Esophagus (tissue), 2 donors: ENCODE measurements at regions not wholly inside any gene's neighbourhood (a gene's known extent, or its start where the extent isn't known, plus 50 kb on each side); places are given as distances from the start of the nearest gene placed in this dataset.

Experiments
- H3K27ac ChIP-seq, 2 donors: one replicate each; pipeline ENCODE4 v1.5.1; 2013; ENCODE audit warnings: low read depth in 2 of 2, mild to moderate bottlenecking in 2 of 2, inconsistent platforms in 1 of 2, low read length in 1 of 2, moderate library complexity in 1 of 2
- H3K27me3 ChIP-seq, 2 donors: one replicate each; pipeline ENCODE4 v1.6.1; 2013; ENCODE audit warnings: low read length in 2 of 2, control low read depth in 1 of 2, mild to moderate bottlenecking in 1 of 2; ENCODE audit not compliant: insufficient read depth in 2 of 2, control insufficient read depth in 1 of 2
- H3K36me3 ChIP-seq, 2 donors: one replicate each; pipeline ENCODE4 v1.6.1; 2013; ENCODE audit warnings: low read length in 1 of 2; ENCODE audit not compliant: control insufficient read depth in 2 of 2, insufficient read depth in 2 of 2
- H3K4me1 ChIP-seq, 2 donors: one replicate each; pipeline ENCODE4 v1.6.1; 2013; ENCODE audit warnings: low read length in 1 of 2; ENCODE audit not compliant: control insufficient read depth in 2 of 2, insufficient read depth in 2 of 2
- H3K4me3 ChIP-seq, 2 donors: one replicate each; pipeline ENCODE4 v1.5.1; 2013; ENCODE audit warnings: low read length in 2 of 2, mild to moderate bottlenecking in 2 of 2, low read depth in 1 of 2, moderate library complexity in 1 of 2
- H3K9me3 ChIP-seq, 2 donors: one replicate each; pipeline ENCODE4 v1.6.1; 2013; ENCODE audit warnings: mild to moderate bottlenecking in 2 of 2, low read depth in 1 of 2, low read length in 1 of 2, moderate library complexity in 1 of 2; ENCODE audit not compliant: control insufficient read depth in 2 of 2, insufficient read depth in 1 of 2
- WGBS, 2 donors: extraction: QIAGEN DNeasy Blood & Tissue Kit; methylation state at CpG; one replicate each; pipeline ENCODE4 v1.1.7; 2013; 5-methylcytosine and 5-hydroxymethylcytosine counted together
- donor health status: healthy with polysubstance abuse.
- donor health status: Bipolar disorder and iron deficiency.

DNA sequence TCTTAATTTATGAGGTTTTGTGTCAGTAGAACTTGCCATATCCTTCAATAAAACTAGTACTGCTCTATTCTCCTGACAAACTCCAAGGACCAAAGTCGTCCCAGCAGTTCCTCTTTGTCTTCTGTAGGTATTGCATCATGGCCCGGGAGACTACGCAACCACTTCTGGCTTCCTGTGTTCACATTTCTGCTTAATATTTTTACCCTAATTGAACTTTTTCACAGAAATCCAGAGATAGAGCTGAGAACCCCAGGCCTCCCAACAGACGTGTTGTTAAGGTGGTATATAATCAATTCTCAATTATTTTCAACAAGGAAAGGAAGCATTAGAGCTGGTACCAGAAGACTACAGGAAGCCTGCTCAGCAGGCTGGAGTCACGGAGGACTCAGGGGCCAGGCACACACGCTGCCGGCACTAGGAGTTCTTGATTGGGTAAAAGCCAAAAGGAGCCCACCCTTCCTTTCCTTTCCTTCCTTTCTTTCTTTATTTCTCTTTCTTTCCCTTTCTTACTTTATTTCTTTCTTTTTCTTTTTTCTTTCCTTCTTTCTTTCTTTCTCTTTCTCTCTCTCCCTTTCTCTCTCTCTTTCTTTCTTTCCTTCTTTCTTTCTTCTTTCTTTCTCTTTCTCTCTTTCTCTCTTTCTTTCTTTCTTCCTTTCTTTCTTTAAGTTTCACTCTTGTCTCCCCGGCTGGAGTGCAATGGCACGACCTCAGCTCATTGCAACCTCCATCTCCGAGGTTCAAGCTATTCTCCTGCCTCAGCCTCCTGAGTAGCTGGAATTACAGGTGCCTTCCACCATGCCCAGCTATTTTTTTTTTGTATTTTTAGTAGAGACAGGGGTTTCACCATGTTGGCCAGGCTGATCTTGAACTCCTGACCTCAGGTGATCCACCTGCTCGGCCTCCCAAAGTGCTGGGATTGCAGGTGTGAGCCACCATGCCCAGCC lies 173.7 kb downstream of the ZBTB18 start:
- no peaks in the 10 kb centered on the region for H3K36me3 ChIP-seq
- 85 to 86% methylated on average over 11 of the region's 11 CpGs for WGBS, 2 donors
- H3K27me3 ChIP-seq = no peaks in the 10 kb centered on the region
- no peak overlapping the region for H3K27ac ChIP-seq
- no peaks in the 10 kb centered on the region for H3K9me3 ChIP-seq
- H3K4me3 ChIP-seq = no peak overlapping the region
- no peaks in the 10 kb centered on the region for H3K4me1 ChIP-seq

DNA sequence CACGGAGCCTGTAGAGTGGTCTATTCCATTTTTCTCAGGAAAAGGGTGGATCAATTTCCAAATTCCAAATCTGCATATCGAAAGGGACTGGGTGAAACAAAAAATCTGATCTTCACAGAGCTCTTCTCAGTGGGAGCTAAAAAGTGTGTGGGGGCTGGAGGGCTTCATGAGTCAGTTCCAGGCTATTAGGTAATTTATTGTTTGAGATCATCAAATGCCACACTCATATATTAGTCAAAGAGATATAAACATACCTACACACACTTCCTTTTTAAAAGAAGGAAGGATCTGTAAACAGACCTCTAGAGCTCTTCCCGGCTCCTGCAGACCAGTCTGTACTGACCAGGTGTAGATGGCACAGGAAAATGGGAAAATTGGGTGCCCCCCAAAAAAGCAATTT lies 175.4 kb downstream of the ZBTB18 start:
- no peak overlapping the region for H3K4me3 ChIP-seq
- H3K4me1 ChIP-seq = peaks cover 4 to 7% of the 10 kb centered on the region in 2 donors
- no peaks in the 10 kb centered on the region for H3K27me3 ChIP-seq
- no peak overlapping the region for H3K27ac ChIP-seq
- 82 to 85% methylated on average over 3 of the region's 3 CpGs for WGBS, 2 donors
- no peaks in the 10 kb centered on the region for H3K9me3 ChIP-seq
- no peaks in the 10 kb centered on the region for H3K36me3 ChIP-seq

DNA sequence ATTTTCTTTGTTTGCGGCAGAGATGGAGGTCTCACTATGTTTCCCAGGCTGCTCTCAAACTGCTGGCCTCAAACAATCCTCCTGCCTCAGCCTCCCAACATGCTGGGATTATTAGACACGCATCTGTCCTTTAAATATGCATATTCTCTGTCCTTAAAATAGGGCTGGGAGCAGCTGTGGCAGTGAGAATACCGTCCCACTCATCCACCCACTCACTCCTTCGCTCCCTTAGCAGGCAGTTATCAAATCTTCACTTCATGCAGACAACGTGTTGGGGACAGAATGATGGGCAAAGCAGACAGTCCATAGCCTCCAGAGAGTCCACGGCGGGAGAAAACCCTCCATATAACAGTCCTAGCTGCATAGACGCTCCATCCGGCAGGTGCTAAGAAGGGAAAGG lies 179.4 kb downstream of the ZBTB18 start:
- Histone ChIP-seq H3K27ac (no peak overlapping the region), H3K9me3 (no peaks in the 10 kb centered on the region), H3K4me3 (no peak overlapping the region), H3K36me3 (no peaks in the 10 kb centered on the region), H3K4me1 (peaks cover 6 to 9% of the 10 kb centered on the region in 2 donors), H3K27me3 (no peaks in the 10 kb centered on the region)
- WGBS, 2 donors = 90 to 93% methylated on average over 9 of the region's 9 CpGs

DNA sequence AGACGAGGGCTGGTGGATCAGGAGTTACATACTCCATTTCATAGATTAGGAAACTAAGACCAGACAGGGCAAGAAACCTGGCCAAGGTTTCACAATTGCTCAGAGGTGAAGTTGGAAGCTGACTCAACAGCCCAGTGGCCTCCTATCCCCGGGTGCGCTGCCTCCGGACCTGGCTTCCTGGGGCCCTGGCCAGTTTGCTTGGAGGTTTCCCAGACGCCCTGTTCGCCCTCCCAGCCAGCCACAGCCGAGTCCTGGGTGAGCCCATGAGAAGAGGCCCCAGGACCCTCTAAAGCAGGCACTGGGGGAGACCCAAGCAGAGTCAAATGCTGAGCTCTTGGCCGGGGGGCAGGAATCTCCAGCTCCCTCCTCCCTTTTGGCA lies 180.1 kb downstream of the ZBTB18 start:
- 38% methylated on average over 8 of the region's 8 CpGs for WGBS, 2 donors
- Histone ChIP-seq H3K27ac (no peak overlapping the region), H3K36me3 (no peaks in the 10 kb centered on the region), H3K4me1 (peaks cover 6 to 9% of the 10 kb centered on the region in 2 donors), H3K9me3 (no peaks in the 10 kb centered on the region), H3K27me3 (no peaks in the 10 kb centered on the region), H3K4me3 (peak overlapping the region in 1 of 2 donors; percentile 30)

DNA sequence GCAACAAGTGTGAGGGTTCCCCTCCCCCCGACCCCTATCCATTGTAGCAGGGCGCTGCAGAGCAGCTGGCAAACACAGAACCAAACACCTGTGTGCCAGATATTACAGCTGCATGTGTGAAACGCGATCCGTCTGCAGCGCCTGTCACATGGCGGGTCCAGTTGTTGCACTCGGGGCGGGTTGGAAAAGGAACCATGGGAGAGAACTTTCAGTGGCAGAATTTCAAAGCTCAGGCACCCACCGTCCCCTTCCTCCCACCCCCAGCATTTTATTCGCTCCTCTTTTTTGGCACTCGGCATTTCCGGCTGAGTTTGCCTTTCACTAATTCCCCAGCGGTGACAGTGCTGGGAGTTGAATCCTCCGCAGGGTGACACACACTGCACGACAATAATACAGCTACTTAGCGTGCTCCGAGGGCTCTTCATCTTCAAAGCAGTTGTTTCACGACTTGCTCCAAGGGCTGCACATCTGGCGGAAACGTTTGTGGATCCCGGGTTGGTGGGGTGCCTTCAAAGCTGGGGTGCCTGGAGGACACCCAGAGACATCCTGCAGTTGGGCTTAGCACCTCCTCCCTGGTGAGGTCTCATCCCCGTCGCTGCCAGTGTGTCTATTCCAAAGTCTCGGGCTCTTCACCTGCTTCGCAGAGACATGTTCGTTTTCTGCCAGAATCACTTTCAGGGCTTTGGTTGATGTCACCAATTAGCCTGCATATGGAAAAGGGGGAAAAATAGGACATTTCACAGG lies 180.7 kb downstream of the ZBTB18 start:
- H3K9me3 ChIP-seq = no peaks in the 10 kb centered on the region
- H3K4me3 ChIP-seq = peak overlapping the region in 1 of 2 donors; percentile 30
- 29 to 37% methylated on average over 26 to 27 of the region's 27 CpGs for WGBS, 2 donors
- H3K27me3 ChIP-seq = no peaks in the 10 kb centered on the region
- no peak overlapping the region for H3K27ac ChIP-seq
- no peaks in the 10 kb centered on the region for H3K36me3 ChIP-seq
- H3K4me1 ChIP-seq = peaks cover 6 to 9% of the 10 kb centered on the region in 2 donors

DNA sequence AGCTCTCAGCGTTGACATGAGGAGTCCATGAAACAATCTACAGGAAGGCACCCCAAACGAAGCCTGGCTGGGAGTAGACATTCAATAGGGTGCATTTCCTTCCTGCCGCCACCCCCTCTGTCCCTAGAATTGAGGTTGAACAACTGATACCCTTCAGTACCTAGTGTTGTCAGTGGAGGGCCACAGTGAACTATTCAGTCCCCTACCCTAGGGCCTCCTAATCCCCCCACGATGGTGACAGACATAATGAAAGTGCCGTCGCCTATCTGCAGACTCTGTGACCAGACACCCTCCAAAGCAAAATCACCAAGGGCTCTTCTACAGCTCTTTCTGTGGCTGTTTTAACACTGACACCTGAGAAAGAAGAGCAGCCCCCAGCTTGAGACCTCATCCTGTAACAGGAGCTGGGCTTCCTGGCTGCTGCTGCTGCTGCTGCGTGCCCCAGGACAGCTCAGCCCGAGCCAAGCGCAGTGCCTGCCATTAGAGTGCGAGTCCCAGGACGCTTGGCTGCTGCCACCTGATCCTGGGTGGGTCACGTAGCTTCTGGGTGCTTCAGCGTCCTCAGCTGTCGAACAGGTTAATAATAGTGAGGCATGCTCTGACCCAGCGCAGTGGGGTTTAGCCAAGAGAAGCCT lies 183.0 kb downstream of the ZBTB18 start:
- Histone ChIP-seq H3K27ac (no peak overlapping the region), H3K4me1 (peaks cover 9 to 12% of the 10 kb centered on the region in 2 donors), H3K9me3 (no peaks in the 10 kb centered on the region), H3K36me3 (no peaks in the 10 kb centered on the region), H3K4me3 (no peak overlapping the region), H3K27me3 (no peaks in the 10 kb centered on the region)
- 55 to 62% methylated on average over 15 of the region's 15 CpGs for WGBS, 2 donors

DNA sequence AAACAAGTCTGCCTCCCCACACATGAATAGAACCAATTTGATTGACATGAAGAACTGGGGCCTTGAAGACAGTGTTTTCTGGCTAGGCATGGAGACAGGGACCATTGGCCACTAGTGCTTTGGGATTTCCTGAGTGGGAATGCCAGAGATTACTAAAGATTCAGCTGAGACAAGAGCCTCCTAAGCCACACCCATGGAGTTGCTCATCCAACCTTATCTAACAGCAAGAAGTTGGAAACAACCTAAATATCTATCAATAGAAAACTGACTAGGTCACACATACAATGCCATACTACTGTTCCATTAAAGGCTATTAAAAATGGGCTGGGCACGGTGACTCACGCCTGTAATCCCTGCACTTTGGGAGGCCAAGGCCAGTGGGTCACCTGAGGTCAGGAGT lies 184.1 kb downstream of the ZBTB18 start:
- H3K4me1 ChIP-seq = peaks cover 9 to 15% of the 10 kb centered on the region in 2 donors

DNA sequence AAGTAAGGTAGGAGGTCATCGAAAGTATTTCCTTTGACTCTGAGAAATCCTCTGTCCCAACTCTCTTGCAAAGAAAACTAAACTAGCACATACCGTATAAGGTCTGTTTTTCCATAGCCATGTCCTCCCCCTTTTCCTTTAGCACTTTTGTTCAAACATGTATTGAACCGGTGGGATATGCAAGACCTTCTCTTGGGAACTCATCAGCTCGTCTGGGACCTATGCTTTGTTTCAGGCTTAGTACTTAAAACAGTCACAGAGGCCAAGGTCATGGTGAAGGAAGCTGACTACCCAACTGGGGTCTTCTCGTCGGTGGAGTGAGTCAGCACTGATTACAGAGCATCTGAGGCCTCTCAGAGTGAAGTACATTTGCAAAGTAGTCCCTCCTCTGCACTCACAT lies 185.0 kb downstream of the ZBTB18 start:
- H3K4me1 ChIP-seq = peaks cover 5 to 15% of the 10 kb centered on the region in 2 donors
- WGBS, 2 donors = 74 to 82% methylated on average over 6 of the region's 6 CpGs
- H3K9me3 ChIP-seq = no peaks in the 10 kb centered on the region

More for the DNA sequence above, 184.1 kb downstream of the ZBTB18 start:
- Histone ChIP-seq H3K36me3 (no peaks in the 10 kb centered on the region), H3K27me3 (no peaks in the 10 kb centered on the region), H3K27ac (no peak overlapping the region), H3K4me3 (no peak overlapping the region), H3K9me3 (no peaks in the 10 kb centered on the region)
- WGBS, 2 donors = 77 to 81% methylated on average over 2 of the region's 2 CpGs

DNA sequence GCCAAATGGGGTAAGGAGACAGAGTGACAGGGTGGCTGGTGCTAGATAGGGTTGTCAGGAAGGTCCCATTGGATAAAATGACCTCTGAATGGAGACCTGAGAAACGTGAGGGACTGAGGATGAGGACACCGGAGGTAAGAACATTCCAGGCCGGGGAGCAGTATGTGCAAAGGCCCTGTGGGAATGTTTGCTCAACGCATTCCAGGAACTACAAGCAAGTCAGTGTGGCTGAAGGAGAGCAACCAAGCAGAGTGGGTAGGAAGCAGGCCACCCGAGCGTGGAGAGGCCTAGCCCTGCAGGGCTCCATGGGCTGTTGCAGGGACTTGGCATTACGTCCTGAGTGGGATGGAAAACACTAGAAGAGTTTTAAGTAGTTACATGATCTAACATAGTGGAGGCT lies 185.6 kb downstream of the ZBTB18 start:
- WGBS, 2 donors = 83 to 87% methylated on average over 7 of the region's 7 CpGs
- H3K27me3 ChIP-seq = no peaks in the 10 kb centered on the region
- H3K4me3 ChIP-seq = no peak overlapping the region
- H3K4me1 ChIP-seq = peaks cover 0 to 12% of the 10 kb centered on the region in 2 donors
- no peaks in the 10 kb centered on the region for H3K9me3 ChIP-seq
- H3K27ac ChIP-seq = no peak overlapping the region
- H3K36me3 ChIP-seq = no peaks in the 10 kb centered on the region

More for the DNA sequence above, 185.0 kb downstream of the ZBTB18 start:
- Histone ChIP-seq H3K36me3 (no peaks in the 10 kb centered on the region), H3K4me3 (no peak overlapping the region), H3K27ac (no peak overlapping the region), H3K27me3 (no peaks in the 10 kb centered on the region)
